ENCODE measurements at regions not wholly inside any gene's neighbourhood (a gene's known extent, or its start where the extent isn't known, plus 50 kb on each side); places are given as distances from the start of the nearest gene placed in this dataset.

DNA sequence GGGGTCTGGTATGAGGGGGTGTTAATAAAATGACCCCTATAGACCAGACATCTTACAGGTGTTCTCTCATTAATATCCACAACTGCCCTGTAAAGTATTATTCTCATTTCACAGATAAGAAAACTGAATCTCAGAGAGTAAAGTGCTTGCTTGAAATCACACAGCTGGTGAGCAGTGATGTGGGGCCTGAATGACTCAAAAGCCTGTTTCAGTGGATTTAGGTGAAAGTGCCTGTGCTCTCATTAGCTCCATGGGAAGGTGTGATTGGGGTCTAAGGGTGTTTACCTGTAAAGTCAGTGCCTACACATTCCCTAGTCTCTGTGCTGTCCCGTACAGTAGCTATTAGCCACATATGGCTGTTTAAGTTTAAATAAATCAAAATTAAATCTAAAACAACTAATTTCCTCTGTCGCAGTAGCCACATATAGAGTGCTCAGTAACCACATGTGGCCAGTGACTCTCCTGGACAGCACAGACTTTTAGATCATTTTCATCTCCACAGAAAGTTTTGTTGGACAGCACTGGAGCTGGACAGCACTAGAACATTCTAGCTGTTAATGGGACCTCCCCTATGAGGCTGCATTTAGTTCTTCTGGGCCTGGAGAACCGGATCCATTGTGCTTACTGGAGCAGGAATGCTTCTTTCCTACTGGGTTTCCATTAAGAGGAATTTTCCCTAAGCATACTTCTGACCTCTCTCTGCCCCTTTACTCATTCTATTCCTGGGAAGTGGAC is 52.5 kb upstream of the SEMA6A start:
- TF ChIP-seq, protein P1, sequence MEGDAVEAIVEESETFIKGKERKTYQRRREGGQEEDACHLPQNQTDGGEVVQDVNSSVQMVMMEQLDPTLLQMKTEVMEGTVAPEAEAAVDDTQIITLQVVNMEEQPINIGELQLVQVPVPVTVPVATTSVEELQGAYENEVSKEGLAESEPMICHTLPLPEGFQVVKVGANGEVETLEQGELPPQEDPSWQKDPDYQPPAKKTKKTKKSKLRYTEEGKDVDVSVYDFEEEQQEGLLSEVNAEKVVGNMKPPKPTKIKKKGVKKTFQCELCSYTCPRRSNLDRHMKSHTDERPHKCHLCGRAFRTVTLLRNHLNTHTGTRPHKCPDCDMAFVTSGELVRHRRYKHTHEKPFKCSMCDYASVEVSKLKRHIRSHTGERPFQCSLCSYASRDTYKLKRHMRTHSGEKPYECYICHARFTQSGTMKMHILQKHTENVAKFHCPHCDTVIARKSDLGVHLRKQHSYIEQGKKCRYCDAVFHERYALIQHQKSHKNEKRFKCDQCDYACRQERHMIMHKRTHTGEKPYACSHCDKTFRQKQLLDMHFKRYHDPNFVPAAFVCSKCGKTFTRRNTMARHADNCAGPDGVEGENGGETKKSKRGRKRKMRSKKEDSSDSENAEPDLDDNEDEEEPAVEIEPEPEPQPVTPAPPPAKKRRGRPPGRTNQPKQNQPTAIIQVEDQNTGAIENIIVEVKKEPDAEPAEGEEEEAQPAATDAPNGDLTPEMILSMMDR (IDR thresholded peaks at IDR 0.05) = no peak
- no peak for TF ChIP-seq POLR2A (IDR thresholded peaks at IDR 0.05)

All from vagina (tissue), 2 donors.